Ovary (tissue), 7 donors: ENCODE measurements at regions not wholly inside any gene's neighbourhood (a gene's known extent, or its start where the extent isn't known, plus 50 kb on each side); places are given as distances from the start of the nearest gene placed in this dataset.
"Not testable (repeated sequence)": the region's sequence is repeated elsewhere in the genome, so short reads cannot be mapped to it uniquely, and the experiment has no call there.

Source experiments
- DNase-seq, 5 donors: peaks; one replicate each; pipeline ENCODE4 v3.0.0-alpha.2; 2019 to 2020
- H3K27ac ChIP-seq, 2 donors: fragments of 200-600 bp; one replicate each; pipeline versions ENCODE4 v1.5.1 to v1.8.0; 2019 to 2022
- H3K27me3 ChIP-seq: fragments of 200-600 bp; one replicate; pipeline ENCODE4 v1.8.0; 2022
- H3K36me3 ChIP-seq: fragments of 200-600 bp; sonication (generic); one replicate; pipeline ENCODE4 v1.5.1; 2019
- H3K4me1 ChIP-seq: one replicate; pipeline ENCODE4 v1.8.1; 2013; ENCODE audit warnings: mild to moderate bottlenecking, moderate library complexity; ENCODE audit not compliant: insufficient read depth
- H3K4me3 ChIP-seq: fragments of 200-600 bp; sonication (generic); one replicate; pipeline ENCODE4 v1.5.1; 2017
- H3K9me3 ChIP-seq, 2 donors: fragments of 200-600 bp in 1 of 2; sonication (generic) in 1 of 2; one replicate each; pipeline versions ENCODE4 v1.5.1 to v1.8.1; 2013 to 2019; ENCODE audit warnings: mild to moderate bottlenecking in 1 of 2, moderate library complexity in 1 of 2
- CTCF ChIP-seq, 3 donors: fragments of 450-650 bp in 2 of 3; fragments of 200-600 bp in 1 of 3; IDR thresholded peaks; one replicate each; pipeline versions ENCODE4 v1.5.1 to v1.8.0; 2016 to 2022; ENCODE audit warnings: antibody characterized with exemption in 3 of 3, mild to moderate bottlenecking in 1 of 3
- EP300 ChIP-seq: sonication (generic); formaldehyde crosslinking; IDR thresholded peaks from one replicate; pipeline ENCODE4 v1.6.1; 2017; ENCODE audit warnings: antibody characterized with exemption
- POLR2A ChIP-seq: fragments of 450-650 bp; IDR thresholded peaks from one replicate; pipeline ENCODE4 v1.6.1; 2017; ENCODE audit warnings: antibody characterized with exemption, mild to moderate bottlenecking, moderate library complexity
- WGBS, 3 donors: extraction: QIAGEN DNeasy Blood & Tissue Kit in 1 of 3; methylation state at CpG; one replicate each; pipeline versions ENCODE4 v1.1.5 to v1.1.7; 2013 to 2017; 5-methylcytosine and 5-hydroxymethylcytosine counted together
- intact Hi-C, 4 donors: fragments of 100-400 bp; cut with DNase I; formaldehyde crosslinking; loops; one replicate each; pipeline versions ENCODE4 v1.11.0 to v1.15.1; 2022 to 2023
- donor health status: DM: no; HTN: no; CAD: no; lungs with moderate emphysema.
- donor health status: DM: no; HTN: no; CAD: no.
- donor health status: Bipolar disorder and iron deficiency.
- donor health status: DM: no; HTN: no; CAD: no.
- donor health status: DM: yes; HTN: yes; CAD: no.

GRCh38 chr1:173268261-173268660, 61.1 kb upstream of the TNFSF4 start:
- no peak overlapping the region for H3K27ac ChIP-seq
- no peak overlapping the region for H3K4me3 ChIP-seq
- H3K9me3 ChIP-seq: no peaks in the 10 kb centered on the region
- intact Hi-C loops: no loop called here
- no peak for TF ChIP-seq POLR2A
- no peak for TF ChIP-seq CTCF (IDR thresholded peaks at IDR 0.05)
- no peak for TF ChIP-seq EP300
- DNase-seq: no peak
- no peaks in the 10 kb centered on the region for H3K27me3 ChIP-seq
- WGBS, 3 donors: 96 to 100% (median 98%) methylated on average over 1 of the region's 1 CpG
- H3K36me3 ChIP-seq: no peaks in the 10 kb centered on the region
- H3K4me1 ChIP-seq: no peaks in the 10 kb centered on the region

DNA sequence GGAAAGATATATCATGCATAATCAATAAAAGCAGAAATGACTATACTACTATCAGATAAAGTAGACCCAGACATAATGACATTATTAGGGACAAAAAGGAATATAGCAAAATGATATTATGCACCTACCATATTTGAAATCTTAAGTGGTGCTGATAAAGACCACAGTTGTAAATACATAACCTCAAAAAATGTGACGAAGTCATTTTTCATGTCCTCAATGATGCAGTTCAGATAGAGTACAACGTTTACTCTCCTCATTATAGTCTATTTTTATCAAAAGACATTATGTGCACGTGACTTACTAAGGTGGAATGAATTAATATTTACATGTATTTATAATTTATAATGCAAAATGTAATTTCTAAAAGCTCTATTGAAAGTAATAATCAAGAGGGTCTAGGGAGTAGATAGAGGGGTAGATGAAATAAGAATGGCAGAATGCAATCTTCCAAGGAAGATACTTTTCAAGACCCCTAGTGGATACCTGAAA, 61.7 kb upstream of the TNFSF4 start:
- no peaks in the 10 kb centered on the region for H3K4me1 ChIP-seq
- no peaks in the 10 kb centered on the region for H3K27me3 ChIP-seq
- no peaks in the 10 kb centered on the region for H3K9me3 ChIP-seq
- intact Hi-C loops: no loop called here
- TF ChIP-seq POLR2A (no peak), CTCF (IDR thresholded peaks at IDR 0.05) (no peak), EP300 (no peak)
- no peak overlapping the region for H3K27ac ChIP-seq
- H3K4me3 ChIP-seq: no peak overlapping the region
- WGBS, 3 donors: 76 to 83% (median 81%) methylated on average over 3 of the region's 3 CpGs
- no peaks in the 10 kb centered on the region for H3K36me3 ChIP-seq
- no peak for DNase-seq

DNA sequence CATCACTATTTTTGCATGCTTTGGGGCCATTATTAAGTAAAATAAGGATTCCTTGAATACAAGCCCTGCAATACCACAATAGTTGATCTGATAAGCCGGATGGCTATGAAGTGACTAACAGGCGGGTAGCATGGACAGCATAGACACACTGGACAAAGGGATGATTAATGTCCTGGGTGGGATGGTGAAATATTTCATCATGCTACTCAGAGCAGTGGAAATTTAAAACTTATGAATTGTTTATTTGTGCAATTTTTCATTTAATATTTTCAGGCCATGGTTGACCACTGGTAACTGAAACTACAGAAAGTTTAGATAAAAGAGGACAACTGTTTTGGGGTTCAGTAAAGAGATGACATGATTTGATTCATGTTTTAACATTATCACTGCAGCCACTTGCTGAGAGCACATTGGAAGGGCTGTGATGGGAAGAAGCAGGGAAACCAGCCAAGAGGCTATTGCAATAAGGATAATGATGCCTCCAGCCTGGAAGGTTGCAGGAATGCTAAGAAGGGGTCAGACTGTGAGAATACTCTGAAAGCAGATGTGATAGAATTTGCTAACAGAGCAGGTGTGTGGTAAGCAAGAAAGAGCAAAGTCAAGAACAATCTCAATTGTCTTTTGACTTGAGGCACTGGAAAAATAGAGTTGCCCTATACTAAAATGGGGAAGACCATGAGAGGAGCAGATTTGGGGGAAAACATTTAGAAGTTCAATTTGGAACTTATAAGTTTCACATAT, 62.5 kb upstream of the TNFSF4 start:
- Histone ChIP-seq H3K36me3 (no peaks in the 10 kb centered on the region), H3K27me3 (no peaks in the 10 kb centered on the region), H3K9me3 (no peaks in the 10 kb centered on the region), H3K27ac (no peak overlapping the region), H3K4me3 (no peak overlapping the region), H3K4me1 (no peaks in the 10 kb centered on the region)
- DNase-seq: no peak
- TF ChIP-seq EP300 (no peak), POLR2A (no peak), CTCF (IDR thresholded peaks at IDR 0.05) (no peak)
- 86 to 94% (median 87%) methylated on average over 2 of the region's 2 CpGs for WGBS, 3 donors
- intact Hi-C loops: no loop called here

DNA sequence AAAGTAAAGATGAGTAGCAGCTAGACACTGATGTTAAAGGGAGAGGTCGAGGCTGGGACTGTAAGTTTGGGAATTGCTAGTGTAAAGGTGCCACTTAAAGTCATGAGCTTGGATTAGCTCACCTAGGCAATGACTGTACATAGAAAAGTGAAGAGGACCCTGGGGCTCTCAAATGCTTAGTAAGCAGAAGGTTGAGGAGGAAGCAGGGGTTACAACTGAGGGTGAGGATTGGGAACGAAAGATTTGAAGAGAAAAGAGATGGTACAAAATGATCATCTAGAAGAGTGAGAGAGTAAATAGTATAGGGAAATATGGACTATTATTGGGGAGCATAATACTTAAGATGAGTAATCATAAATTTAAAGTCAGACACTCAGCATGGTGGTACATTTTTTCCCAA, 63.1 kb upstream of the TNFSF4 start:
- Histone ChIP-seq H3K4me3 (no peak overlapping the region), H3K4me1 (no peaks in the 10 kb centered on the region), H3K9me3 (no peaks in the 10 kb centered on the region), H3K36me3 (no peaks in the 10 kb centered on the region), H3K27me3 (no peaks in the 10 kb centered on the region), H3K27ac (no peak overlapping the region)
- 70 to 97% (median 91%) methylated on average over 2 of the region's 2 CpGs for WGBS, 3 donors
- TF ChIP-seq EP300 (no peak), CTCF (IDR thresholded peaks at IDR 0.05) (no peak), POLR2A (no peak)
- intact Hi-C loops: no loop called here
- DNase-seq: no peak

DNA sequence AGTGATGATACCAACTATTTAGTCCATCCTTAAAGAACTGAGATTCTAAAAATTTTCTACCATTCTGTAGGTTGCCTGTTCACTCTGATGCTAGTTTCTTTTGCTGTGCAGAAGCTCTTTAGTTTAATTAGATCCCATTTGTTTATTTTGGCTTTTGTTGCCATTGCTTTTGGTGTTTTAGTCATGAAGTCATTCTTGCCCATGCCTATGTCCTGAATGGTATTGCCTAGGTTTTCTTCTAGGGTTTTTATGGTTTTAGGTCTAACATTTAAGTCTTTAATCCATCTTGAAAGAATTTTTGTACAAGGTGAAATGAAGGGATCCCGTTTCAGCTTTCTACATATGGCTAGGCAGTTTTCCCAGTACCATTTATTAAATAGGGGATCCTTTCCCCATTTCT, 63.9 kb upstream of the TNFSF4 start:
- H3K36me3 ChIP-seq, intact Hi-C loops, H3K27me3 ChIP-seq, H3K27ac ChIP-seq, DNase-seq, H3K4me1 ChIP-seq, H3K4me3 ChIP-seq, H3K9me3 ChIP-seq: not testable (repeated sequence)
- WGBS, 3 donors: 95 to 100% (median 99%) methylated on average over 1 of the region's 1 CpG
